Right forelimb (tissue), 1 donor: ENCODE measurements at regions not wholly inside any gene's neighbourhood (a gene's known extent, or its start where the extent isn't known, plus 50 kb on each side); places are given as distances from the start of the nearest gene placed in this dataset.

Experiments
- DNase-seq: peaks from one replicate; pipeline ENCODE4 v3.0.0-alpha.2; 2018

GRCh38 chr4:3715855-3716630 lies 50.1 kb upstream of the ADRA2C start:
- no peak for DNase-seq

DNA sequence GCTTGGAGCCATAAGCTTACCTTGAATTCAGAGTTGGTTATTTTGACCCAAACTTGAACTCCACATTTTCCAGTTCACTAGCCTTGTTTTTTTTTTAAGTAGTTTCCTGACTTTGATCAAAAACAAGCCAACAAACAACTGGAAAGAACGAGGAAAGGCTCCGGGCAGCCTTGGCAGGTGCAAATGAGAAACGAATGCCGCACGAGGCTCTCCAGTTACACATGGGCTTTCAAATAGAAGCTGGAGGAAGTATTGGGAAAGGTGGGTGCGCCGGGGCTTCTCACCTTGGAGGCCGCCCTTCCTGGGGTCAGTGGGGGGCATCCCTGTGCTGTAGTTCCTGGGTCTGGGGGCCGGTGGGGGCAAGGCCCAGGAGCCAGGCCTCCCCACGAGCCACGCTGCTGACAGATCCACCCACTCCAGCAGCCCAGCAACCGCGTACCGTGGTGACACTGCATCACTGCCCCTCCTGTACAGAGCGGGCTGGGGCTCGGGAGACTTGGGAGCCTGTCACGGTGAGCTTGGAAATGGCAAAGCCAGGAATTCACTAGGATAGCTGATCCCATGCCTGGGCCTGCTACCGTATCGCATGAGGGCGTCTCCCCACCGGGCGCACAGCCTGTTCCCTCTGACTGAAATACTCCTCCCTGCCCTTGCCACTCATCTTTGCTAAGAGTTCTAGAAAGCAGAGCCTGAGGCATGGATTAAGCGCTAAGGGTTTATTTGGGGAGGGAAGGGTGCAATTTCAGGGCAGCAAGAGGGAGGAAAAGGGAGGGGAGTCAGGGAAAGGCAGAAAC lies 50.9 kb upstream of the ADRA2C start:
- DNase-seq, result no peak

DNA sequence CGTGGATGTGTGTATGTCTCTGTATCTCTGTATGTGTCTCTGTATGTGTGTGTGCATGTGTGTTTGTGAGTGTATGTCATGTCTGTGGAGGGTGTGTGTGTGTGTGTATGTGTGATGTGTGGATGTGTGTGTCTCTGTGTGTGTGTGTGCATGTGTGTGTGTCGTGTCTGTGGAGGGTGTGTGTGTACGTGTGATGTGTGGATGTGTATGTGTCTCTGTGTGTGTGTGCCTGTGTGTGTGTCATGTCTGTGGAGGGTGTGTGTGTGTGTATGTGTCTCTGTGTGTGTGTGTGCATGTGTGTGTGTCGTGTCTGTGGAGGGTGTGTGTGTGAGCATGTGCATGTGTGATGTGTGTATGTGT lies 51.6 kb upstream of the ADRA2C start:
- DNase-seq, result no peak

GRCh38 chr4:3713817-3714641 lies 52.2 kb upstream of the ADRA2C start:
- DNase-seq, result no peak

DNA sequence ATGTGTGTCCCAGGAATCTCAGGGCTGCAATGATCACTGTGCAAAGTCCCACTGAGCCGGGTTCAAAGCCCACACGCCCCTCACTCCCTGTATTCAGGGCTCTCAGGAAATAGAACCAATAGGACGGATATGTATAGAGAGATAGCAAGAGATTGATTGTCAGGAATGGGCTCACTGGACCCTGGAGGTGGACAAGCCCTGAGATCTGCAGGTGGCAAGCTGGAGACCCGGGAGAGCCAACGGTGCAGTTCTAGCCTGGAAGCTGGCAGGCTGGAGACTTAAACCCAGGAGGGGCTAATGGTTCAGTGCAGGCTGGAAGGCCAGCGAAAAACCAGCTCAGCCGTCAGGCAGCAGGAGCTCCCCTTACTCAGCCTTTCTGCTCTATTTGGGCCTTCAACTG lies 52.8 kb upstream of the ADRA2C start:
- DNase-seq, result no peak

GRCh38 chr4:3712936-3713335 lies 53.2 kb upstream of the ADRA2C start:
- DNase-seq, result no peak

- DNase-seq, result no peak
These were observed 53.9 kb upstream of the ADRA2C start for GRCh38 chr4:3712112-3712805.

GRCh38 chr4:3711183-3712111 lies 54.7 kb upstream of the ADRA2C start:
- no peak for DNase-seq

DNA sequence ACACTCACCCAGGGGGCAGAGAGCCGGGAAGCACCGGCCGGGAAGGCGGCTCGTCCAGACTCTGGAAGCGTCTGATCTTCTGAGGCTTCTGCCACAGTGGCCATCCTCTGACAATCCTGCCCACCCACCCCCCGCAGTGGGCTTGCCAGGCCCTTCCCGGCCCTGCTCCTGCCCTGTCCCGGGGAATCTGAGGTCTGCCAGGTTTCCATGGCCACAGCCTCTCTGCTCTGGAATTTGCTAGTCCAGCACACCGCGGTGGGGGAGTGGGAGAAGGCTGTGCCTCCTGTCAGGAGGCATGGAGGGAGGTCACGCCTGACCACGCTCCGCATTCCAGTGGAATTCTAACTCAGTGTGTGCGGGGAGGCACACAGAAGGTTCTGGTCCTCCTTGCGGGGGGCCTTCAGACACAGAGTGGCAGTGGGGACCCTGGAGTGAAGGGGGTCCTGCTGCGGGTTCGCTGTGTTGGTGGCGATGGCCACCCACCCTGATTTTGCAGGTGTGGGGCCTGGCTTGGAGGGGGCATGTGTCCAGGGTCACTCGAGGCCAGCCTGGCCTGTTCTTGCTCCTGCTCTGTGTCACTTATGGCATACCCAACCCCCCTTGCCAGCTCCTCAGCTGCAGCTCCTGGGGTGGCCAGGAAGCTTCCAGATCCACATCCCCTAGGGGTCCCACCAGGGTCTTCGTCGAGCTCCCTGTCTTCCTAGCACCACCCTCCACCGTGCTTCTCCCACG lies 55.6 kb upstream of the ADRA2C start:
- no peak for DNase-seq

DNA sequence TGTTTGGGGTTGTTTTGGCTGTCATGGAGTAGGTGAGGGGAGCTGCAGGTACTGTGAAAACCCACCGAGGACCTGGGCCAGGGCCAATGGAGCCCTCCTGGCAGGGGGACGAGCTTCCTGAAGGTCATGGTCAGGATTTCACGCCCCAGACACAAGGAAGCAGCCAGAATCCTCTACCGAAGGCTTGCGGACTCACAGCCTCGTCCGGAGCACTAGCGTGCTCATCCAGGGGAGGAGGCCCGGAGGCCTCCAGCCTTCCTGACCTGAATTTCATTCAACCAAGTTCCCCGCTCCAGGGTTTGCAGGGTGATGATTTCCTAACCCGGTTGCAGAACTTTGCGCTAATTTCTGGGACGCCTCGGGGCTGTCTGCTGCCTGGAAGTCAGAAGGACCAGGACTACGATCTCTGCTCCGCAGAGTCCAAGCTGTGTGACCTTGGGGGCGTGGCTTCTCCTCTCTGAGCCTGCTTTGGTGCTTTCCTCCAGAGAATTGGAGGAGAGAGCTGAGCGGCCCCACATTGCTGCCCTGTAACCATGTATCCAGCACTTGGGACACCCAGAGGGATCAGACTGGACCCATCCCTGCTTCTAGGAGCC lies 56.2 kb upstream of the ADRA2C start:
- DNase-seq, result no peak

- no peak for DNase-seq
These were observed 56.9 kb upstream of the ADRA2C start for GRCh38 chr4:3709061-3709845.

DNA sequence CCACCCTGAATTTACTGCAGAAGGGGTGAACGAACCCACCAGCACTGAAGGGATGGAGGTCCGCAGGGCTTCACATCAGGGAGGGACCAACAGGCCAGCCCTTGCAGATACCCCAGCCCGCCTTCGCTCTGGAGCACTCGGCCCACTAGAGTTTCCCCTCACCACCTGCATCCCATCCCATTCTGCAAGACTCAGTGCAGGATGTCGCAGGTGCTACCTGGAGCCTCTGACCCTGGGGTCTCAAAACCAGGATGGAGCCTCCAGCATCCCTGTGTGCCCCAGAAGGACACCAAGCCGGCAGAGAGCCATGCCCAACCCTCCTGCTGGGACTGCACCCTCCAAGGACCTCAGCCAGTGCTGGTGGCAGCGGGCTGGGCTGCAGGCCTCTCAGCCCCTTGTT lies 57.6 kb upstream of the ADRA2C start:
- no peak for DNase-seq

- DNase-seq, result peak; percentile 71
These were observed 58.1 kb upstream of the ADRA2C start for GRCh38 chr4:3708103-3708510.

GRCh38 chr4:3707423-3708102 lies 58.6 kb upstream of the ADRA2C start:
- no peak for DNase-seq

GRCh38 chr4:3706565-3707422 lies 59.4 kb upstream of the ADRA2C start:
- DNase-seq, result no peak

DNA sequence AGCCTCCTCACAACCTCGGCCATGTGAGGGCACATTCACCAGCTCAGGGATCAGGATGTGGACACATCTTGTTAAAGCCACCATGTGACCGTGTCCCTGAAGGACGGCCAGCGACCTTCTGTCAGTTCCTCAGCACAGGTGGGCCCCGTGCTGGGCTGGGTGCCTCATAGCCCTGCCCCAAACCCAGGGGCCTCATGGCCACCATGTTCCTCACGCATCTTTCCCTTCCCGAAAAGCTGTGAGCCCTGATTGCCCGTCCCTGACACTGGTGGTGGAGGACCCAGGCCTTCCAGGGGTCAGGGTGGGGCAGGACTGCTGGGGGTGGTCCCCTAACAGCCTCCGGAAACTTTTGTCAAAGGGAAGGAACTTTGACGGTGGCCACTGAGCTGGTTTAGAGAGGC lies 60.1 kb upstream of the ADRA2C start:
- DNase-seq, result no peak

DNA sequence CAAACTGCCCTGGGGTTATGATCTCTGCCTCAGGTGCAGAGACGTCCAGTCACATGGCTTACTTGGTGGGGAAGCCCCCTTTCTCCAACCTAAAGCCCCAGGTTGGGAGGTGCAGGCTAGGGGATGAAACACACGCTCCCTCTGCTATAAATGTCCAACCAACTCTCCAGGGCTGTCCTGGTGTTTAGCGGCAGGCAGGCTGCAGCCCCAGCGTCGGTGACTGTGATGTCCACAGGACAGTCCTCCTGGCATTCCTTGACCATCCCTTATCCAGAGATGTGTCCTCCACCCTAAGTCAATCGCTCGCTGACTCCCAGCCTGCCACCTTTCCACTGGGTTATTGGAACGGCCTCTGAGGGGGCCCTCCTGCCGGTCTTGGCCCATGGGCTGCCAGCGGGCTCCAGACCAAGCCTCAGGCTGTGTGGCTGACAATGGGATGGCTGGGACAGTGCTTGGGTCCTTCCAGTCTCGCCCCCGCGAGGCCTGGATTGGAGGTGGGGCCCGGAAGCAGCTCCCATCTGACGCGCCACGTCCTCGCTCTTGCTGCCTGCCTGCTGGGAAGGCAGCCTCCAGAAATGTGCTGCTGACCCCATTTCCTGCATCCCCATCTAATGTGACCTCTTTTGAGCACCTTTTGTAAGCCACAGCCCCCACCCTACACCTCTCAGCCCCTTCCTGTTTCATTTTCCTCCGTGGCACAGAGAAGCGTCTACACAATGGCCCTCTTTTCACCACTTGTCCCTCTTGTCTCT lies 60.8 kb upstream of the ADRA2C start:
- no peak for DNase-seq
